IMR-90 (cell line): ENCODE measurements at regions not wholly inside any gene's neighbourhood (a gene's known extent, or its start where the extent isn't known, plus 50 kb on each side); places are given as distances from the start of the nearest gene placed in this dataset.
A peak's percentile ranks its signal among the peaks of the same experiment; 100 is the strongest.

Experiments
- CEBPB ChIP-seq: IDR thresholded peaks from 2 replicates; pipeline ENCODE4 v1.6.1; 2012; ENCODE audit warnings: low read depth, low read length, improper control_type of control experiment
- CTCF ChIP-seq: conservative IDR thresholded peaks from 2 replicates; pipeline ENCODE4 v1.5.1; 2012; ENCODE audit warnings: mild to moderate bottlenecking, low read depth, low read length, improper control_type of control experiment
- MXI1 ChIP-seq: IDR thresholded peaks from 2 replicates; pipeline ENCODE4 v1.6.1; 2012; ENCODE audit warnings: low read depth, mild to moderate bottlenecking, low read length, moderate library complexity, borderline replicate concordance
- POLR2A ChIP-seq: IDR thresholded peaks from 2 replicates; pipeline ENCODE4 v1.6.1; 2012; ENCODE audit warnings: mild to moderate bottlenecking, low read depth, low read length
- RAD21 ChIP-seq: IDR thresholded peaks from 2 replicates; pipeline ENCODE4 v1.6.1; 2012; ENCODE audit warnings: low read length, improper control_type of control experiment
- SMC3 ChIP-seq: fragments of 150-350 bp; IDR thresholded peaks from 2 replicates; pipeline ENCODE4 v1.6.1; 2016; ENCODE audit warnings: low read depth, mild to moderate bottlenecking, antibody characterized with exemption, low read length, moderate library complexity

- TF ChIP-seq CTCF: no peak
- no peak for TF ChIP-seq MXI1
- TF ChIP-seq POLR2A: no peak
- no peak for TF ChIP-seq RAD21
- TF ChIP-seq SMC3: peak; percentile 13; the same call in 1 of the 2 replicates
- peak; percentile 74 for TF ChIP-seq CEBPB
These were observed 223.7 kb upstream of the TRIB2 start for GRCh38 chr2:12493031-12493513.
